Activated CD4-positive, alpha-beta T cell treated with anti-CD3 and anti-CD28 coated beads for 48 hours (primary cell): ENCODE measurements at regions not wholly inside any gene's neighbourhood (a gene's known extent, or its start where the extent isn't known, plus 50 kb on each side); places are given as distances from the start of the nearest gene placed in this dataset.

Source experiments
- DNase-seq: peaks from one replicate; pipeline ENCODE4 v3.0.0-alpha.2; 2020

GRCh38 chr6:165869526-165869925, 206.5 kb upstream of the PDE10A start:
- DNase-seq: no peak

- DNase-seq: no peak
These were observed 201.9 kb upstream of the PDE10A start for GRCh38 chr6:165864925-165865324.

GRCh38 chr6:165864218-165864617, 201.2 kb upstream of the PDE10A start:
- DNase-seq: no peak

GRCh38 chr6:165863801-165864200, 200.8 kb upstream of the PDE10A start:
- DNase-seq: no peak

GRCh38 chr6:165862813-165863212, 199.8 kb upstream of the PDE10A start:
- no peak for DNase-seq

- no peak for DNase-seq
These were observed 198.2 kb upstream of the PDE10A start for GRCh38 chr6:165861226-165861625.

- DNase-seq: no peak
These were observed 195.5 kb upstream of the PDE10A start for GRCh38 chr6:165858586-165858985.

- no peak for DNase-seq
These were observed 192.8 kb upstream of the PDE10A start for GRCh38 chr6:165855856-165856255.

- no peak for DNase-seq
These were observed 192.0 kb upstream of the PDE10A start for GRCh38 chr6:165854863-165855593.

GRCh38 chr6:165854061-165854862, 191.2 kb upstream of the PDE10A start:
- no peak for DNase-seq

GRCh38 chr6:165852676-165853075, 189.6 kb upstream of the PDE10A start:
- no peak for DNase-seq

- peak; percentile 73 for DNase-seq
These were observed 187.5 kb upstream of the PDE10A start for GRCh38 chr6:165850434-165851019.

GRCh38 chr6:165849534-165850430, 186.7 kb upstream of the PDE10A start:
- DNase-seq: no peak

GRCh38 chr6:165848086-165848426, 185.0 kb upstream of the PDE10A start:
- DNase-seq: no peak

GRCh38 chr6:165847407-165848085, 184.5 kb upstream of the PDE10A start:
- DNase-seq: peak; percentile 20

- DNase-seq: no peak
These were observed 183.3 kb upstream of the PDE10A start for GRCh38 chr6:165846123-165846966.

GRCh38 chr6:165845493-165845892, 182.5 kb upstream of the PDE10A start:
- DNase-seq: no peak

GRCh38 chr6:165844801-165845364, 181.8 kb upstream of the PDE10A start:
- DNase-seq: no peak

GRCh38 chr6:165844232-165844631, 181.2 kb upstream of the PDE10A start:
- no peak for DNase-seq

- DNase-seq: no peak
These were observed 180.6 kb upstream of the PDE10A start for GRCh38 chr6:165843568-165844113.

- no peak for DNase-seq
These were observed 180.1 kb upstream of the PDE10A start for GRCh38 chr6:165843121-165843520.
